Hepatocyte (in vitro differentiated cells): ENCODE measurements at regions not wholly inside any gene's neighbourhood (a gene's known extent, or its start where the extent isn't known, plus 50 kb on each side); places are given as distances from the start of the nearest gene placed in this dataset.

Experiments used
- DNase-seq: peaks from one replicate; pipeline ENCODE4 v3.0.0-alpha.2; 2016; ENCODE audit warnings: low spot score
- H2AFZ ChIP-seq: fragments of 200-600 bp; sonication (generic); 2 replicates; pipeline ENCODE4 v1.6.0; 2016; ENCODE audit warnings: antibody characterized with exemption, mild to moderate bottlenecking
- H3K27ac ChIP-seq: fragments of 200-600 bp; sonication (generic); 2 replicates; pipeline ENCODE4 v1.5.1; 2016; ENCODE audit warnings: mild to moderate bottlenecking
- H3K27me3 ChIP-seq: fragments of 200-600 bp; sonication (generic); 2 replicates; pipeline ENCODE4 v1.6.1; 2016
- H3K36me3 ChIP-seq: fragments of 200-600 bp; sonication (generic); replicated peaks from 2 replicates; pipeline ENCODE4 v1.5.1; 2016; ENCODE audit warnings: low read depth; ENCODE audit not compliant: insufficient read depth
- H3K4me1 ChIP-seq: fragments of 200-600 bp; sonication (generic); 2 replicates; pipeline ENCODE4 v1.5.1; 2016; ENCODE audit warnings: mild to moderate bottlenecking, moderate library complexity; ENCODE audit not compliant: insufficient read depth
- H3K4me2 ChIP-seq: fragments of 200-600 bp; sonication (generic); 2 replicates; pipeline ENCODE4 v1.6.0; 2016
- H3K4me3 ChIP-seq: fragments of 200-600 bp; sonication (generic); 2 replicates; pipeline ENCODE4 v1.5.1; 2016; ENCODE audit warnings: mild to moderate bottlenecking
- H3K79me2 ChIP-seq: fragments of 200-600 bp; sonication (generic); 2 replicates; pipeline ENCODE4 v1.6.0; 2017; ENCODE audit warnings: mild to moderate bottlenecking
- H3K9me2 ChIP-seq: fragments of 200-600 bp; sonication (generic); replicated peaks from 2 replicates; pipeline ENCODE4 v1.6.0; 2017; ENCODE audit warnings: mild to moderate bottlenecking; ENCODE audit not compliant: insufficient read depth
- H3K9me3 ChIP-seq: fragments of 200-600 bp; sonication (generic); 2 replicates; pipeline ENCODE4 v1.5.1; 2016; ENCODE audit warnings: low read depth, mild to moderate bottlenecking
- H4K20me1 ChIP-seq: fragments of 200-600 bp; sonication (generic); 2 replicates; pipeline ENCODE4 v1.6.0; 2016; ENCODE audit warnings: mild to moderate bottlenecking; ENCODE audit not compliant: insufficient read depth, poor library complexity, severe bottlenecking
- EZH2 ChIP-seq: fragments of 200-600 bp; sonication (generic); IDR thresholded peaks from 2 replicates; pipeline ENCODE4 v1.6.1; 2016; ENCODE audit warnings: antibody characterized with exemption, mild to moderate bottlenecking, borderline replicate concordance
- EZH2phosphoT487 ChIP-seq: fragments of 200-600 bp; sonication (generic); IDR thresholded peaks from one replicate; pipeline ENCODE4 v1.6.1; 2018; ENCODE audit warnings: antibody characterized with exemption, mild to moderate bottlenecking, low read depth, moderate library complexity; ENCODE audit not compliant: unreplicated experiment, severe bottlenecking
- WGBS: methylation state at CpG from one replicate; pipeline ENCODE4 v1.1.6; 2016; ENCODE audit warnings: low lambda C conversion rate; ENCODE audit errors: missing lambda C conversion rate; 5-methylcytosine and 5-hydroxymethylcytosine counted together
- TF ChIP-seq, protein P1 (sequence below): fragments of 200-600 bp; sonication (generic); IDR thresholded peaks from 2 replicates; pipeline ENCODE4 v1.5.1; 2016; ENCODE audit warnings: antibody characterized with exemption, mild to moderate bottlenecking; ENCODE audit not compliant: poor library complexity

DNA sequence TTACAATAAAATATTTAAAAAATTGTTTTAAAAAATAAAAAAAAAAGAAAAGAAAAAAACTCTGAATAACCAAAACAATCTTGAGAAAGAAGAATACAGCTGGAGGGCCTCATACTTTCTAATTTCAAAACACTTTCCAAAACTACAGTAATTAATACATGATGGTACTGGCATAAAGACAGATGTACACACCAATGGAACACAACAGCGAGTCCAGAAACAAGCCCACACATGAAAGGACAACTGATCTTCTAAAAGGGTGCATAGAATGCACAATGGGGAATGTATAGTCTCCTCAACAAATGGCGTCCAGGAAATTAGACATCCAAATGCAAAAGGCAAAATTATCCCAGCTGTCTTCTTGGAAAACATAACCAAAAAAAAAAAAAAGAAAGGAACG is 99.6 kb downstream of the LURAP1L start:
- Histone ChIP-seq H3K4me1 (peaks cover 10% of the 10 kb centered on the region), H3K79me2 (no peaks in the 10 kb centered on the region), H3K36me3 (no peaks in the 10 kb centered on the region), H3K4me2 (no peak overlapping the region), H3K9me3 (no peaks in the 10 kb centered on the region), H2AFZ (no peak overlapping the region), H4K20me1 (no peaks in the 10 kb centered on the region), H3K9me2 (no peaks in the 10 kb centered on the region), H3K27ac (no peak overlapping the region), H3K4me3 (no peak overlapping the region), H3K27me3 (no peaks in the 10 kb centered on the region)
- 88% methylated on average over 3 of the region's 3 CpGs for WGBS
- no peak for DNase-seq
- TF ChIP-seq EZH2: no peak
- TF ChIP-seq EZH2phosphoT487: no peak
- TF ChIP-seq, protein P1, sequence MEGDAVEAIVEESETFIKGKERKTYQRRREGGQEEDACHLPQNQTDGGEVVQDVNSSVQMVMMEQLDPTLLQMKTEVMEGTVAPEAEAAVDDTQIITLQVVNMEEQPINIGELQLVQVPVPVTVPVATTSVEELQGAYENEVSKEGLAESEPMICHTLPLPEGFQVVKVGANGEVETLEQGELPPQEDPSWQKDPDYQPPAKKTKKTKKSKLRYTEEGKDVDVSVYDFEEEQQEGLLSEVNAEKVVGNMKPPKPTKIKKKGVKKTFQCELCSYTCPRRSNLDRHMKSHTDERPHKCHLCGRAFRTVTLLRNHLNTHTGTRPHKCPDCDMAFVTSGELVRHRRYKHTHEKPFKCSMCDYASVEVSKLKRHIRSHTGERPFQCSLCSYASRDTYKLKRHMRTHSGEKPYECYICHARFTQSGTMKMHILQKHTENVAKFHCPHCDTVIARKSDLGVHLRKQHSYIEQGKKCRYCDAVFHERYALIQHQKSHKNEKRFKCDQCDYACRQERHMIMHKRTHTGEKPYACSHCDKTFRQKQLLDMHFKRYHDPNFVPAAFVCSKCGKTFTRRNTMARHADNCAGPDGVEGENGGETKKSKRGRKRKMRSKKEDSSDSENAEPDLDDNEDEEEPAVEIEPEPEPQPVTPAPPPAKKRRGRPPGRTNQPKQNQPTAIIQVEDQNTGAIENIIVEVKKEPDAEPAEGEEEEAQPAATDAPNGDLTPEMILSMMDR: no peak

DNA sequence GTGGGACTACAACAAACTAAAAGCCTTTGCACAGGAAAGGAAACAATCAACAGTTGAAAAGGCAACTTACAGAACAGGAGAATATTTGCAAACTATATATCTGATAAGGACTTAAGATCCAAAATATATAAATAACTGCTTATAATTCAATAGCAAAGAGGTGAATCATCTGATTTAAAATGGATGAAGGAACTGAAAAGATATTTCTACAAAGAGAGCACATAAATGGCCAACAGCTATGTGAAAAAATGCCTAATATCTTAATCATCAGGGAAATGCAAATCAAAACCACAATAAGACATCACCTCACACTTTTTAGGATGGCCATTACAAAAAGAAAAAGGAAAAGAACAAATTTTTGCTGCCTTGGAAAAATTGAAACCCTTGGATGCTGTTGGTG is 100.4 kb downstream of the LURAP1L start:
- H3K4me3 ChIP-seq: no peak overlapping the region
- peaks cover 17% of the 10 kb centered on the region for H3K4me1 ChIP-seq
- no peak for DNase-seq
- no peak overlapping the region for H2AFZ ChIP-seq
- TF ChIP-seq EZH2phosphoT487: no peak
- TF ChIP-seq, protein P1: no peak
- no peak for TF ChIP-seq EZH2
- H3K27ac ChIP-seq: no peak overlapping the region
- no peaks in the 10 kb centered on the region for H3K36me3 ChIP-seq
- H3K79me2 ChIP-seq: no peaks in the 10 kb centered on the region
- H3K9me3 ChIP-seq: no peaks in the 10 kb centered on the region
- no peaks in the 10 kb centered on the region for H4K20me1 ChIP-seq
- no peaks in the 10 kb centered on the region for H3K27me3 ChIP-seq
- H3K9me2 ChIP-seq: no peaks in the 10 kb centered on the region
- no peak overlapping the region for H3K4me2 ChIP-seq

DNA sequence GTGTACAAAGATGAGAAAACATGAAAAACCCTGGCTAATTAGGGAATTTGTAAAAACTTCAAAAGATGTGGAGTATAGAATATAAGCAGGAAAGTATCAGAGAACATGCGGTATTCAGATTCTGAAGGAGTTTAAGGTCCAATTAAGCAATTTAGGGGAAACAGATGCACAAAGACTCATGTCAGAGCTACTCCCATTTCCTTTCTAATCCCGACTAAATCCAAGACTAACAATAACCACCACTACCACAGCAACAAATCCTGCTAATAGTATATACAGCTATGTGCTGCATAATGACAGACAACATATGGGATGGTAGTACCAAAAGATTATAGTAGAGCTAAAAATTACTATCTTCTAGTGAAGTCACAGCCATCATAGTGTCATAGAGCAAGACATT is 102.1 kb downstream of the LURAP1L start:
- WGBS: 31% methylated on average over 2 of the region's 2 CpGs
- Histone ChIP-seq H3K4me1 (peaks cover 27% of the 10 kb centered on the region), H3K4me2 (no peak overlapping the region), H3K79me2 (no peaks in the 10 kb centered on the region), H3K9me2 (no peaks in the 10 kb centered on the region), H3K36me3 (no peaks in the 10 kb centered on the region), H2AFZ (no peak overlapping the region), H3K4me3 (no peak overlapping the region), H3K9me3 (no peaks in the 10 kb centered on the region), H3K27ac (no peak overlapping the region), H3K27me3 (no peaks in the 10 kb centered on the region), H4K20me1 (no peaks in the 10 kb centered on the region)
- no peak for DNase-seq
- TF ChIP-seq EZH2 (no peak), EZH2phosphoT487 (no peak)
- TF ChIP-seq, protein P1: no peak
